KMS-11 (cell line): ENCODE measurements at regions not wholly inside any gene's neighbourhood (a gene's known extent, or its start where the extent isn't known, plus 50 kb on each side); places are given as distances from the start of the nearest gene placed in this dataset.

Source experiments
- H2AFZ ChIP-seq: fragments of 200-600 bp; sonication (generic); 2 replicates; pipeline ENCODE4 v1.6.1; 2016; ENCODE audit warnings: antibody characterized with exemption, mixed run types, low read depth
- H3K27ac ChIP-seq: fragments of 200-600 bp; sonication (generic); 2 replicates; pipeline ENCODE4 v1.6.1; 2016; ENCODE audit warnings: mild to moderate bottlenecking, mixed run types
- H3K27me3 ChIP-seq: fragments of 200-600 bp; sonication (generic); 2 replicates; pipeline ENCODE4 v1.6.1; 2017; ENCODE audit warnings: mild to moderate bottlenecking, low read depth, mixed run types, moderate library complexity; ENCODE audit not compliant: insufficient read depth
- H3K36me3 ChIP-seq: fragments of 200-600 bp; sonication (generic); 2 replicates; pipeline ENCODE4 v1.6.1; 2017; ENCODE audit warnings: mild to moderate bottlenecking, mixed run types; ENCODE audit not compliant: insufficient read depth
- H3K4me1 ChIP-seq: fragments of 200-600 bp; sonication (generic); 2 replicates; pipeline ENCODE4 v1.6.1; 2016; ENCODE audit warnings: mild to moderate bottlenecking, low read depth, mixed run types; ENCODE audit not compliant: poor library complexity, severe bottlenecking
- H3K4me2 ChIP-seq: fragments of 200-600 bp; sonication (generic); 2 replicates; pipeline ENCODE4 v1.7.0; 2016; ENCODE audit warnings: mild to moderate bottlenecking, mixed run types
- H3K4me3 ChIP-seq: fragments of 200-600 bp; sonication (generic); IDR thresholded peaks from 2 replicates; pipeline ENCODE4 v1.6.1; 2017; ENCODE audit warnings: low read depth, low read length, mixed read lengths; ENCODE audit not compliant: insufficient read depth
- H3K79me2 ChIP-seq: fragments of 200-600 bp; sonication (generic); 2 replicates; pipeline ENCODE4 v1.6.1; 2016; ENCODE audit warnings: low read depth, mixed run types; ENCODE audit not compliant: insufficient read depth
- H3K9ac ChIP-seq: fragments of 200-600 bp; sonication (generic); 2 replicates; pipeline ENCODE4 v1.6.1; 2016; ENCODE audit warnings: mild to moderate bottlenecking, mixed run types
- H4K20me1 ChIP-seq: fragments of 200-600 bp; sonication (generic); 2 replicates; pipeline ENCODE4 v1.6.1; 2016; ENCODE audit warnings: mild to moderate bottlenecking, mixed run types; ENCODE audit not compliant: insufficient read depth
- CTCF ChIP-seq: fragments of 200-600 bp; sonication (generic); conservative IDR thresholded peaks from 2 replicates; pipeline ENCODE4 v1.6.1; 2017; ENCODE audit warnings: low read depth, mild to moderate bottlenecking, antibody characterized with exemption, low read length, moderate library complexity, mixed read lengths

- Histone ChIP-seq H3K27ac (no peak overlapping the region), H3K4me1 (no peaks in the 10 kb centered on the region)
Measured at GRCh38 chr1:83512373-83513193, 486.3 kb downstream of the TTLL7 start.

GRCh38 chr1:83511146-83511726, 487.7 kb downstream of the TTLL7 start:
- Histone ChIP-seq H3K4me3 (no peak overlapping the region), H3K9ac (no peak overlapping the region), H3K27ac (no peak overlapping the region), H3K4me2 (no peak overlapping the region), H2AFZ (no peak overlapping the region), H3K4me1 (no peaks in the 10 kb centered on the region), H3K36me3 (no peaks in the 10 kb centered on the region), H3K79me2 (no peaks in the 10 kb centered on the region), H3K27me3 (no peaks in the 10 kb centered on the region), H4K20me1 (no peaks in the 10 kb centered on the region)
- no peak for TF ChIP-seq CTCF

More at GRCh38 chr1:83512373-83513193, 486.3 kb downstream of the TTLL7 start:
- H3K4me3 ChIP-seq = no peak overlapping the region
- H3K36me3 ChIP-seq = no peaks in the 10 kb centered on the region
- no peak overlapping the region for H3K9ac ChIP-seq
- H3K4me2 ChIP-seq = no peak overlapping the region
- no peaks in the 10 kb centered on the region for H3K27me3 ChIP-seq
- H2AFZ ChIP-seq = no peak overlapping the region
- no peaks in the 10 kb centered on the region for H3K79me2 ChIP-seq
- no peak for TF ChIP-seq CTCF
- H4K20me1 ChIP-seq = no peaks in the 10 kb centered on the region

GRCh38 chr1:83509301-83509781, 489.6 kb downstream of the TTLL7 start:
- H3K27ac ChIP-seq = no peak overlapping the region
- TF ChIP-seq CTCF = no peak
- no peak overlapping the region for H2AFZ ChIP-seq
- H3K36me3 ChIP-seq = no peaks in the 10 kb centered on the region
- H3K4me1 ChIP-seq = no peaks in the 10 kb centered on the region
- H3K27me3 ChIP-seq = no peaks in the 10 kb centered on the region
- H4K20me1 ChIP-seq = no peaks in the 10 kb centered on the region
- no peak overlapping the region for H3K4me3 ChIP-seq
- H3K79me2 ChIP-seq = no peaks in the 10 kb centered on the region
- H3K4me2 ChIP-seq = no peak overlapping the region
- H3K9ac ChIP-seq = no peak overlapping the region

- no peaks in the 10 kb centered on the region for H3K79me2 ChIP-seq
- H3K36me3 ChIP-seq = no peaks in the 10 kb centered on the region
- TF ChIP-seq CTCF = no peak
- H3K4me3 ChIP-seq = no peak overlapping the region
- no peak overlapping the region for H3K4me2 ChIP-seq
- H3K27ac ChIP-seq = no peak overlapping the region
- H2AFZ ChIP-seq = no peak overlapping the region
- no peaks in the 10 kb centered on the region for H4K20me1 ChIP-seq
- no peaks in the 10 kb centered on the region for H3K27me3 ChIP-seq
- H3K9ac ChIP-seq = no peak overlapping the region
- H3K4me1 ChIP-seq = no peaks in the 10 kb centered on the region
Measured at GRCh38 chr1:83508485-83509151, 490.3 kb downstream of the TTLL7 start.
